NB4 (cell line): ENCODE measurements at regions not wholly inside any gene's neighbourhood (a gene's known extent, or its start where the extent isn't known, plus 50 kb on each side); places are given as distances from the start of the nearest gene placed in this dataset.

ENCODE experiments used
- CTCF ChIP-seq: IDR thresholded peaks from one replicate; pipeline ENCODE4 v1.5.1; 2012; ENCODE audit warnings: low read depth, low read length
- MAX ChIP-seq: IDR thresholded peaks from 2 replicates; pipeline ENCODE4 v1.6.1; 2011; ENCODE audit warnings: low read depth, low read length
- POLR2A ChIP-seq: IDR thresholded peaks from 2 replicates; pipeline ENCODE4 v1.6.1; 2011; ENCODE audit warnings: mild to moderate bottlenecking; ENCODE audit not compliant: insufficient read length; ENCODE audit errors: extremely low read depth

DNA sequence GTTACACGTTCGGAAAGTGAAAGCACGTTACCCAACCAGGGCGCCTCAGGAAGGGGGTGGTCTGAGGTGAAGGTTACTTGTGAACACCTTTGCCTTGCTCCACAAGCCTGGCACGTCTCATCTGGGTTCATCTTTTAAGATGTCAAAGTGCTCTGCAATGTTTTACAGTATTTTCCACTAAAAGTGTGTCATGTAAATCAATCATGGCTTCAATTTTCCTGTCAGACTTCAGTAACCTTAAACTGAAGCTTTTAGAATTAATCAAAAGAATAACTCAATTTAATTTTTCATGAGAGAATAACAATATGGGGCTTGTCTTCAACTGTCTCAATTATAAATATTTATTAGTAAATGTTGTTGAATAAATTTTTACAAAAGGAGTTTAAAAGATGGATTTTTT lies 93.3 kb upstream of the FANCL start:
- TF ChIP-seq POLR2A (no peak), CTCF (no peak), MAX (no peak)
